K562 (cell line): ENCODE measurements at regions not wholly inside any gene's neighbourhood (a gene's known extent, or its start where the extent isn't known, plus 50 kb on each side); places are given as distances from the start of the nearest gene placed in this dataset.

Source experiments
- ATAC-seq: fragments of 200-7000 bp; cut with Tn5 transposase; 3 replicates; pipeline ENCODE4 v1.9.1; 2020; ENCODE audit warnings: moderate library complexity
- BruUV-seq: library from RNA; stranded (reverse); fragments of 400-500 nt; replicated peaks from 2 replicates; lab custom pipeline; 2021; lab: Mats Ljungman, UMichigan
- CTCF ChIA-PET: fragments of 300-600 bp; formaldehyde crosslinking; extraction: SDS; loops from one replicate; lab custom pipeline; 2021; ENCODE audit warnings: low intra/inter-chr PET ratio; lab: Yijun Ruan, JAX
- POLR2A ChIA-PET: fragments of 300-600, 350-650 bp; sonication (Branson Sonifier 250); formaldehyde crosslinking; extraction: SDS; loops from one replicate; lab custom pipeline; 2021; ENCODE audit warnings: antibody characterized with exemption, inconsistent platforms; lab: Yijun Ruan, JAX
- DNase-seq, 4 experiments: peaks; one replicate each; pipeline versions ENCODE4 v3.0.0 to v3.0.0-alpha.2; 2011 to 2018; ENCODE audit warnings: low spot score in 3 of 4, mixed read lengths in 3 of 4; ENCODE audit errors: extremely low read depth in 1 of 4
- FAIRE-seq: peaks from 2 replicates; lab custom pipeline; 2011; peaks lifted over from hg19 to GRCh38; lab: Jason Lieb, UNC
- H2AFZ ChIP-seq: 2 replicates; pipeline ENCODE4 v1.6.0; 2011; ENCODE audit warnings: low read depth, low read length, control low read depth, inconsistent platforms
- H3K27ac ChIP-seq: fragments of 200-600 bp; 3 replicates; pipeline ENCODE4 v1.8.0; 2011; ENCODE audit warnings: low read depth, mild to moderate bottlenecking, control low read depth, inconsistent platforms, low read length, moderate library complexity, mixed read lengths; ENCODE audit errors: extremely low read depth
- H3K27me3 ChIP-seq, 2 experiments: fragments of 300-600 bp in 1 of 2; 2 replicates in 1 of 2; 3 replicates in 1 of 2; pipeline versions ENCODE4 v1.6.0 to v1.8.0; 2011; ENCODE audit warnings: inconsistent platforms in 2 of 2, low read length in 2 of 2, mild to moderate bottlenecking in 1 of 2, mixed read lengths in 1 of 2, moderate library complexity in 1 of 2; ENCODE audit not compliant: control insufficient read depth in 2 of 2, insufficient read depth in 2 of 2
- H3K36me3 ChIP-seq: fragments of 300-600 bp; 3 replicates; pipeline ENCODE4 v1.8.0; 2011; ENCODE audit warnings: mild to moderate bottlenecking, low read length, inconsistent platforms; ENCODE audit not compliant: control insufficient read depth, insufficient read depth
- H3K4me1 ChIP-seq, 2 experiments: fragments of 200-600 bp in 1 of 2; replicated peaks in 1 of 2; 2 replicates in 1 of 2; 3 replicates in 1 of 2; pipeline versions ENCODE4 v1.5.1 to v1.8.0; 2011; ENCODE audit warnings: inconsistent platforms in 2 of 2, low read length in 2 of 2, mild to moderate bottlenecking in 1 of 2, mixed read lengths in 1 of 2, moderate library complexity in 1 of 2; ENCODE audit not compliant: control insufficient read depth in 2 of 2, insufficient read depth in 2 of 2
- H3K4me2 ChIP-seq: 2 replicates; pipeline ENCODE4 v1.6.1; 2011; ENCODE audit warnings: low read length, control low read depth, inconsistent platforms, mixed read lengths; ENCODE audit not compliant: insufficient read depth
- H3K4me3 ChIP-seq: fragments of 200-600 bp; sonication (generic), shearing (Covaris generic); 2 replicates; pipeline ENCODE4 v1.5.1; 2016; ENCODE audit warnings: control low read depth, inconsistent platforms
- H3K79me2 ChIP-seq: fragments of 200-600 bp; 3 replicates; pipeline ENCODE4 v1.8.0; 2011; ENCODE audit warnings: low read length, inconsistent platforms; ENCODE audit not compliant: control insufficient read depth, insufficient read depth
- H3K9ac ChIP-seq, 2 experiments: 2 replicates each; pipeline versions ENCODE4 v1.6.0 to v1.6.1; 2011; ENCODE audit warnings: low read depth in 2 of 2, low read length in 2 of 2, control low read depth in 1 of 2, inconsistent platforms in 1 of 2, mild to moderate bottlenecking in 1 of 2, mixed read lengths in 1 of 2; ENCODE audit not compliant: insufficient read depth in 1 of 2
- H3K9me1 ChIP-seq: one replicate; pipeline ENCODE4 v1.6.0; 2011; ENCODE audit warnings: inconsistent platforms, mild to moderate bottlenecking, low read length, moderate library complexity; ENCODE audit not compliant: control insufficient read depth, insufficient read depth
- H3K9me3 ChIP-seq: replicated peaks from 2 replicates; pipeline ENCODE4 v1.5.1; 2011; ENCODE audit warnings: low read depth, low read length, inconsistent platforms; ENCODE audit not compliant: control insufficient read depth, insufficient read depth
- H4K20me1 ChIP-seq: replicated peaks from 2 replicates; pipeline ENCODE4 v1.6.1; 2011; ENCODE audit warnings: low read length, inconsistent platforms, mixed read lengths; ENCODE audit not compliant: control insufficient read depth, insufficient read depth
- BRCA1 ChIP-seq, 2 experiments: fragments of 450-650 bp in 1 of 2; sonication (generic) in 1 of 2; formaldehyde crosslinking in 1 of 2; IDR thresholded peaks; 2 replicates each; pipeline versions ENCODE4 v1.5.0 to v1.6.1; 2017 to 2020; ENCODE audit warnings: mild to moderate bottlenecking in 1 of 2, missing genetic modification reagents in 1 of 2
- CBX3 ChIP-seq, 2 experiments: IDR thresholded peaks; 1 replicate in 1 of 2; 2 replicates in 1 of 2; pipeline ENCODE4 v1.6.1; 2012; ENCODE audit warnings: inconsistent platforms in 2 of 2, low read length in 2 of 2, borderline replicate concordance in 1 of 2, control low read depth in 1 of 2
- GABPA ChIP-seq: fragments of 200-800 bp; sonication (Bioruptor generic); conservative IDR thresholded peaks from 2 replicates; pipeline ENCODE4 v1.6.1; 2016; ENCODE audit warnings: low read depth, missing genetic modification characterization, missing compliant biosample characterization
- HDGF ChIP-seq: fragments of 450-650 bp; IDR thresholded peaks from 2 replicates; pipeline ENCODE4 v1.6.1; 2016
- HSF4 ChIP-seq: fragments of 250-450 bp; sonication (Bioruptor Pico); IDR thresholded peaks from 2 replicates; pipeline ENCODE4 v2.1.2; 2022; ENCODE audit warnings: mild to moderate bottlenecking, moderate library complexity, borderline replicate concordance
- MBD2 ChIP-seq: sonication (generic); IDR thresholded peaks from 2 replicates; pipeline ENCODE4 v1.6.1; 2016; ENCODE audit warnings: low read depth, borderline replicate concordance
- MTA1 ChIP-seq: fragments of 450-650 bp; IDR thresholded peaks from 2 replicates; pipeline ENCODE4 v1.6.1; 2017; ENCODE audit warnings: borderline replicate concordance
- RBM14 ChIP-seq: fragments of 200-400 bp; formaldehyde crosslinking; IDR thresholded peaks from 2 replicates; pipeline ENCODE4 v1.6.1; 2018; ENCODE audit warnings: low read depth, mild to moderate bottlenecking, low read length, moderate library complexity, borderline replicate concordance; ENCODE audit not compliant: insufficient read depth
- SIN3A ChIP-seq, 2 experiments: fragments of 150-350 bp in 1 of 2; IDR thresholded peaks; 2 replicates each; pipeline ENCODE4 v1.6.1; 2011 to 2016; ENCODE audit warnings: borderline replicate concordance in 2 of 2, low read depth in 2 of 2, low read length in 2 of 2, mild to moderate bottlenecking in 2 of 2, moderate library complexity in 2 of 2; ENCODE audit not compliant: control insufficient read depth in 1 of 2
- SMARCC2 ChIP-seq: fragments of 450-650 bp; IDR thresholded peaks from 2 replicates; pipeline ENCODE4 v1.6.1; 2017; ENCODE audit warnings: antibody characterized with exemption, moderate library complexity, mild to moderate bottlenecking, low read depth
- SUPT5H ChIP-seq: fragments of 450-650 bp; IDR thresholded peaks from 2 replicates; pipeline ENCODE4 v1.6.1; 2016
- TCF3 ChIP-seq: sonication (generic); formaldehyde crosslinking; IDR thresholded peaks from 2 replicates; pipeline ENCODE4 v1.4.0; 2020; ENCODE audit warnings: mild to moderate bottlenecking, missing genetic modification reagents
- TCF7L2 ChIP-seq: fragments of 150-350 bp; IDR thresholded peaks from 2 replicates; pipeline ENCODE4 v1.6.1; 2016; ENCODE audit warnings: low read depth, mild to moderate bottlenecking, low read length, moderate library complexity
- ZBTB1 ChIP-seq: sonication (generic); formaldehyde crosslinking; IDR thresholded peaks from 2 replicates; pipeline ENCODE4 v1.8.1; 2023; ENCODE audit warnings: missing genetic modification reagents, low read depth, mild to moderate bottlenecking, borderline replicate concordance
- ZNF311 ChIP-seq: fragments of 250-450 bp; sonication (Bioruptor Pico); IDR thresholded peaks from 2 replicates; pipeline ENCODE4 v1.4.0; 2020; ENCODE audit warnings: mild to moderate bottlenecking, moderate library complexity
- ZNF76 ChIP-seq: fragments of 250-450 bp; sonication (Bioruptor Pico); IDR thresholded peaks from 2 replicates; pipeline ENCODE4 v1.4.0; 2020; ENCODE audit warnings: mild to moderate bottlenecking, moderate library complexity, borderline replicate concordance
- WGBS: fragments of 100-300 bp; shearing (Covaris generic); methylation state at CpG from one replicate; pipeline ENCODE4 v1.1.6; 2016; ENCODE audit warnings: low coverage, mixed read lengths; ENCODE audit not compliant: insufficient coverage; ENCODE audit errors: missing lambda C conversion rate; 5-methylcytosine and 5-hydroxymethylcytosine counted together
- in situ Hi-C: fragments of 300-500 bp; cut with MboI; formaldehyde crosslinking; loops from 4 replicates; pipeline ENCODE4 v1.15.0; 2018; ENCODE audit warnings: inconsistent platforms, mixed read lengths
- intact Hi-C: fragments of 100-400 bp; cut with micrococcal nuclease; formaldehyde crosslinking; loops from 2 replicates; pipeline ENCODE4 v1.14.2; 2022
- TF ChIP-seq, protein P1 (sequence below): fragments of 250-450 bp; sonication (Bioruptor Pico); IDR thresholded peaks from 2 replicates; pipeline ENCODE4 v1.5.0; 2020; ENCODE audit warnings: mild to moderate bottlenecking, borderline replicate concordance

DNA sequence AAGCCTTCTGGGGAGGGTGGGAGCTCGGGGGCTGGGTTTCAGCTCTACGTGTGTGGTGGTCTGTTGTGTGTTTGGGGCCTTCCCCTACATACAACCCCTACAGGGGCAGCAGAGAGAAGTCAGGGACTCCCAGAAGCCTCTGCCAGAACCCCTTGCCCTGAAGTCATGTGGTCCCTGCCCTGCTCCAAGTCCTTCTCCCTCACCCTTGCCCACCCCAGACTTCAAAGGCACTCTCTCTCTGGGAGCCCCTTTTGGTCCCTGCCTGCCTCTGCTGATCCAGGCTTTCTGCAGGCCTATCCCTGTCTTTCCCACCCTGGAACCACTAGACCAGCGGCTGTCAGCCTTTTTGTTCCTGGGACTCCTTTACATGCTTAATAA, 61.1 kb upstream of the PSD2 start:
- ATAC-seq = peak; percentile 25; the same call in 2 of the 3 replicates
- Histone ChIP-seq H3K9me1 (no peaks in the 10 kb centered on the region), H2AFZ (no peak overlapping the region), H3K79me2 (no peaks in the 10 kb centered on the region), H3K36me3 (no peaks in the 10 kb centered on the region), H3K4me1 (peaks cover 0 to 14% of the 10 kb centered on the region in 2 experiments; a peak in 2 of 5 replicates), H3K4me2 (no peak overlapping the region), H4K20me1 (no peaks in the 10 kb centered on the region), H3K9ac (no peak overlapping the region; a peak in 1 of 4 replicates), H3K4me3 (no peak overlapping the region), H3K27me3 (no peaks in the 10 kb centered on the region), H3K9me3 (no peaks in the 10 kb centered on the region), H3K27ac (no peak overlapping the region)
- in situ Hi-C loops = no loop called here
- BruUV-seq = no TSS peak
- WGBS = 92% methylated on average over 1 of the region's 3 CpGs
- DNase-seq = no peak
- ChIA-PET CTCF (no interaction called here), POLR2A (no interaction called here)
- intact Hi-C loops = no loop called here
- TF ChIP-seq TCF7L2 = no peak
- TF ChIP-seq GABPA (tag) = no peak
- TF ChIP-seq MBD2 = no peak
- no peak for TF ChIP-seq ZNF311 (CRISPR knock-in tag)
- no peak for TF ChIP-seq ZBTB1 (CRISPR knock-in tag)
- no peak for TF ChIP-seq SMARCC2
- no peak for TF ChIP-seq BRCA1 (IDR thresholded peaks at IDR 0.05)
- no peak for TF ChIP-seq BRCA1 (CRISPR knock-in tag; IDR thresholded peaks at IDR 0.05)
- TF ChIP-seq ZNF76 (CRISPR knock-in tag) = no peak
- no peak for TF ChIP-seq MTA1
- TF ChIP-seq HSF4 (CRISPR knock-in tag) = no peak
- no peak for TF ChIP-seq CBX3 (IDR thresholded peaks at IDR 0.05; ENCODE audit: borderline replicate concordance in 1 of 2, low read length in 2 of 2)
- TF ChIP-seq SUPT5H = no peak
- no peak for TF ChIP-seq TCF3
- TF ChIP-seq RBM14 = no peak
- TF ChIP-seq, protein P1, sequence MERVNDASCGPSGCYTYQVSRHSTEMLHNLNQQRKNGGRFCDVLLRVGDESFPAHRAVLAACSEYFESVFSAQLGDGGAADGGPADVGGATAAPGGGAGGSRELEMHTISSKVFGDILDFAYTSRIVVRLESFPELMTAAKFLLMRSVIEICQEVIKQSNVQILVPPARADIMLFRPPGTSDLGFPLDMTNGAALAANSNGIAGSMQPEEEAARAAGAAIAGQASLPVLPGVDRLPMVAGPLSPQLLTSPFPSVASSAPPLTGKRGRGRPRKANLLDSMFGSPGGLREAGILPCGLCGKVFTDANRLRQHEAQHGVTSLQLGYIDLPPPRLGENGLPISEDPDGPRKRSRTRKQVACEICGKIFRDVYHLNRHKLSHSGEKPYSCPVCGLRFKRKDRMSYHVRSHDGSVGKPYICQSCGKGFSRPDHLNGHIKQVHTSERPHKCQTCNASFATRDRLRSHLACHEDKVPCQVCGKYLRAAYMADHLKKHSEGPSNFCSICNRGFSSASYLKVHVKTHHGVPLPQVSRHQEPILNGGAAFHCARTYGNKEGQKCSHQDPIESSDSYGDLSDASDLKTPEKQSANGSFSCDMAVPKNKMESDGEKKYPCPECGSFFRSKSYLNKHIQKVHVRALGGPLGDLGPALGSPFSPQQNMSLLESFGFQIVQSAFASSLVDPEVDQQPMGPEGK (CRISPR knock-in tag) = no peak
- TF ChIP-seq HDGF = no peak
- TF ChIP-seq SIN3A (IDR thresholded peaks at IDR 0.05; ENCODE audit: borderline replicate concordance in 2 of 2, control insufficient read depth in 1 of 2, low read depth in 2 of 2, low read length in 2 of 2) = no peak
- FAIRE-seq = no peak
